Activated CD4-positive, CD25-positive, alpha-beta regulatory T cell treated with anti-CD3 and anti-CD28 coated beads, Interleukin-2, amount 50 U/mL, for 16 hours (primary cell): ENCODE measurements at regions not wholly inside any gene's neighbourhood (a gene's known extent, or its start where the extent isn't known, plus 50 kb on each side); places are given as distances from the start of the nearest gene placed in this dataset.

Experiments used
- DNase-seq: peaks from one replicate; pipeline ENCODE4 v3.0.0-alpha.2; 2020; ENCODE audit warnings: low read depth, low spot score

GRCh38 chr2:120587997-120588336 lies 147.7 kb upstream of the GLI2 start:
- no peak for DNase-seq

DNA sequence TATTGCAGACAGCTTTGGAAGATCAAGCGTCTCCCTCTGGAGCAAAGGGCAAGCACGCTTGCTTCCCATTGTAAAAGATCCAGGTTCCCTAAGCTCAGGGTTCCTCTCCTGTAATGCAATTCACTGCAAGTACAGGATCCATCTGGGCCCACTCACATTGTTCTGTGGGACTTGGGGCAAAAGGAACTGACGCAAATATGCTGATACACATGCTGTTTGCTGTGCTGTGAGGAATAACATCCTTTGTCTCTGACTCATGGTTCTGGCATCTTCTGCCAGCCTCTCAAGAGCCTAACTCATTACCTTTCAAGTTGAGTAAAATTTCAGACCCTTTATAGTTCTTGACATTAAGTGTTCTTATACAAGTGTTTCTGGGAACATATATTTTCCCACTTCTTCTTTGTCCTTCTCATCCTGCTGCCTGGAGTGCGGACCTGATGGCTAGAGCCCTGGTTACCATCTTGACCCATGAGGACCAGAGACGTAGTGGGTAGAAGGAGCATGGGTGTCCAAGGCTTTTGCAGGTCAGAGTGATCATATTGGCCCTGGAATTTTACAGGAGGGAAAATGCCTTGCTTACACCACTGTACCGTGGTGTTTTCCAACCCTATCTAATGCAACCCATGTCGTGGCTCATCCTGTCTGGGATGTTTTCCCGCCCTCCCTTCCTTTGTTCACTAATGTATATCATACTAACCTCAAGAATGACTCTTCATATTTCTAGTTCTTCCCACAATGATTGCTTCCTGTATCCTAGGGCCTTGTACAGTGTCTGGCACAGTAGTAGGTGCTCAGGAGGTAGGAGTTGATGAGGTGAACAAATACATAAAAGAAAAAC lies 145.7 kb upstream of the GLI2 start:
- DNase-seq = no peak

- no peak for DNase-seq
Observed at GRCh38 chr2:120590841-120591240, 144.8 kb upstream of the GLI2 start.

DNA sequence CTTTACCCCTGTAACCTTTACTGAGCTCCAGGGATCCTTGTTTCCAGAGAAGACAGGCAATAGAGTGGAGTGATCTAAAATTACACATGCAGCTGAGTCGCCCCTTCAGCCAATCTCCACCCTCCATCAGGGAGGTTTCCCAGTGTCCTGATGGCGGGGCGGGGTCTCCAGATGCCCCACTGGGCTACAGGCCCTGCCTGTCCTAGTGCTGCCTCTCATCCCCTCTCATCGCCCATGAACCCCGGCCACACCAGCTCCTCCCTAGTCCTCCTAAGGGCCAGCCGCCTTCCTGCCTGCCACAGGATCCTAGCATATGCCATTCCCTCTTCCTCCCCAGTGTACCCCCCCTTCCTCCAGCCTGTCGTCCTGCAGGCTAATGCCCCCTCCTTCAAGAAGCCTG lies 144.1 kb upstream of the GLI2 start:
- no peak for DNase-seq

DNA sequence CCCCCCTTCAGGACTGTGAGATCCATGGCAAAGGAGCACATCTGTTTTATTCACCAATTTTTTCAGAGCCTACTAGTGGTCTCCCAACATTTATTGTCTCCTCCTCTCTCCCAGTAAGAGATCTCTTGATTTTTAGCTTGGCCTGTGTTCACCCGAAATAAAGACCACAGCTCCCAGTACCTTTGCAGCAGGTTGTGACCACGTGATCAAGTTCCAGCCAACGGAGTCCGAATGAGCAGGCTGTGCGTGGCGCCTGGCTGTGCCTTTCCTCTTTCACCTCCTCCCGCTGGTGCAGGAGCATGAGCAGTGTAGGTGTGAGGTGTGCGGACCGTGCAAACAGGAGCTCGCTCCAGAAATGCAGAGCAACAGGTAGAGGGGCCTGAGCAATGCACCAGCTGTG lies 143.6 kb upstream of the GLI2 start:
- DNase-seq = no peak

DNA sequence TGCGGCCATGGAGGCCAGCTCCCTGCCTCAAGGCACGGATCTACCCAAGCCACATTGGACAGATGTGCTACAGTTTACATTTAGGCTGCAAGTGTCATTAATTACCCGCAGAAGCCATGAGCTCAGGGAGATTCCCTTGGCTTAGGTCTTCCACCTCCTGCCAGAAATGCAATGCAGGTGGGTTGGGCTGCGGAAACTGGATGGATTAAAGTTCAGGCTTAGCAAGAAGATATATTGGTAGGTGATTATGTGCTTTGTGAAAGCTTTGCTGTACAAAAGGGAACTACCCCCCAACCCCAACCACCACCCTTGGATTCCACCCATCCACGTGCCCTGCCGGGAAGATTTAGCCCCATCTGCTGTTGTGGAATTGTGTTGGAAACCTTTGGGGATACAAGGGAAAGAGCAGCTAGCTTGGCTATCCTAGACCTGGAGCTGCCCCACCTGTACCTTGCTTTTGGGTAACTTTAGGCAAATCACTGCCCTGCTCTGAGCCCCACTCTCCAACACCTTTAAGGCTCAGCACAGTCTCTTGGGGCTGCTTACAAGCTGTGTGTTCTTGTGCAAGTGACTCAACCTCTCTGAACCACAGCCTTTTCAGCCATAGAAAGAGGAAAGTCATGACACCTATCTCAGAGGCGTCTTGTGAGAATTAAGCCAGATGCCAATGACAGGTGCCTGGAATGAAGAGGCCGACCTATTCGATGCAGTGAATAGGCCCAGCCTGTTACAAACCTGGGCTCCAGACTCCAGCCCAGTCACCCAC lies 141.6 kb upstream of the GLI2 start:
- no peak for DNase-seq

DNA sequence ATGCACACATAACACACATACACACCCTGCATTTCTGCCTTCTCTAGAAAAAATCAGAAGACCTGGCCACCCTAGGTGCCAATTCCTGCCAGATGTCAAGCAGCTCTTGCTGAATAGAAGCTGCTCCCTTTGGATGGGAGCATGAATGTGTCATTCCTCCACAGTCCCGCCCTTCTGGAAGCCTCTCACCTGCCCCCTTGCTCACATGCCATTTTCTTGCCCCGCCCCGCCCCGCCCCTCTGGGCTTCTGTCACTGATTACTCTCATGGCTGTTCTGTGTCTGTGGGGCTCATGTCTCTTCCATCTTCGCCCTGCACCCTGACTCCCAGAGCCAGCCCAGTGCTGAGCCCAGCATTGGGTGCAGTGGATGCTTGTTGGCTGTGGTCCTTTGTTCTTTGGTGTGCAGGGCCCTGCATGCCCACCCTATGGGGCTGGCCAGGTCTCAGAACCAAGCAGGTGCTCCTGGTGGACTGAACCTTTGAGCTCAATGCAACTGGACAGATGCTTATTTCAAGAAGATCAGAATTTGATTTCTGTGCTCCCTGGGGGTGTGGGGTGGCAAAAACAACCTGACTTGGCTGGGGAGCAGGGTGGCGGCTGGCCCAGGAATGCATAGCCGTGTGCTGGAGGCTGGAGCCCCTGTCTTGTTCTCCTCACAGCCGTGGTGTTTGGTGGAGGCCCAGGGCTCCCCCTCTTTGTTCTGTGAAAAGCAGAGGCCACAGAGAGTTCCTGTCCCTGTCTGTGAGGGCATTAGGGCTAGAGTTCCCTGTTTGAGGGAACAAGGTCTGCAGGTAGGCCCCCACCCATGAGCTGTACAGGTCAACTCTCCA lies 140.6 kb upstream of the GLI2 start:
- DNase-seq = no peak

DNA sequence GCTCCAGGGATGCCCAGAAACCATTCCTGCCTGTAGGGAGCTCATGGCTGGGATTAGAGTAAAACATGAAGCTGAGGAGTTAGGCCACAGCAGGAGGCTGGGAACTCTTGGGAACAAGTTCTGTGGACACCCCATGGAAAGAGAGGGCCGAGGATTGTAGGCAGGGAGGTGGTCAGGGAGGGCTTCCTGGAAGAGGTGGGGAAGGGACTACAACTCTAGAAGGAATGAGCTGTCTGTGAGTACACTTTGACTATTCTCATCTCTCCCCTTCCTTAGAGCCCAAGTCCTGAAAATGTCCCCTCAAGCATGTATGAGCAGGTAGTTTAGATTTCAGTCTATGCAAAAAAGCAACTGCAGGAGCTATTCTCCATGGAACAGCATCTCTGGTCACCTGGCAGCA lies 139.9 kb upstream of the GLI2 start:
- DNase-seq = no peak

DNA sequence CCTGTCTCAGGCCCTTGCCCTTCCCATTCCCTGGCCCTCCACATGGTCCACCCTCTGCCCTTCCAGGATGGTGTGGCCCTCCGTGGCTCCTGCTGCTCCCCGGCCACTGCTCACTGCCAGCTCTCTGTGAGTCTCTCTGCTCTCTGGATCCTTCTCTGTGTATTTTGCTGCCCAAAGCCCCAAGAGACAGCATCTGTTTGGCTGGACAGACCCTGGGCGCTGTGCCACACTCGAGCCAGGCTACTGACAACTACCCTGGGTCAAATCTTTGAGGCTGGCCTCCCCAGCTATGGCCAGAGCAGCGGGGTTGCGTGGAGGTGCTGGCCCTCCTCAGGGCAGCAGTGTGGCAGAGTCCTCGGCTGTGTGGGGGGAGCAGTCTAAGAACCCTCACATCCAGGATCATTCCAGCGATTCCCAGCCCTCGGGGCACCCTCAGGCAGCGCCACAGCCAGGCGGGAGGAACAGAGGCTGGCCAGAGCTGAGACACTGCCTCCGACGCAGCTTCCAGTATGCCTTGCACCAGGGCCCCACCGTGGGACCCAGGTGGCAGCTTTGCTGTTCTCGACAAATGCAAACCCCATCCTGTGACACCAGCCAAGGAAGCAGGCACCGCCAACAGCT lies 139.4 kb upstream of the GLI2 start:
- DNase-seq = no peak

DNA sequence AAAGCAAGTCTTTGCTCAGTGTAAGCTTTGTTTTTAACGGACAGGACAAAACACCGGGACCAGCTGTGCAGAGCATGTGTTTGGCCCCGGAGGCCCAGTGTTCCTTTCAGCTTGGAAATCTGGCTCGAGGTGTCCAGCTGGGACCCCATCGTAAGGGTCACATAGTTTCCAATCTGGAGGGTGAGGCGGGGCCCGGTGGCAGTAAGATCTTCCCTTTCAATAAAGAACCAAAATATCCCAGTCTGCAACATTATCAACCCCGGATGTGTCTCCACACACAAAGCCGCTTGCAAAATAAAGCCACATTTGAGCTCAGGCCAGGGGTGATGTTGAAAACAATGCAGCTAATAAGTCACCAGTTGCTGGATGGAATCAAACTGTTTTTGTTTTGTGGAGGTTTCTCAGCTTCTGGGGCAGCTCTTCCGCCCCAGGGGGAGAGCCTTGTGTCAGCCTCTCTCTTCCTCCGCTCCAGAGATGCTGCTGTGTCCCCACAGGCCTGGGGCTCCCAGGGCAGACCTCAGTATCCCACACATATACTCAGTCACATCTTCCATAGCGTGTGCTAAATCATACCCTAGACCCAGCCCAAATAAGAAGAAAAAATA lies 138.6 kb upstream of the GLI2 start:
- DNase-seq = no peak

GRCh38 chr2:120597595-120598193 lies 138.0 kb upstream of the GLI2 start:
- DNase-seq = no peak

DNA sequence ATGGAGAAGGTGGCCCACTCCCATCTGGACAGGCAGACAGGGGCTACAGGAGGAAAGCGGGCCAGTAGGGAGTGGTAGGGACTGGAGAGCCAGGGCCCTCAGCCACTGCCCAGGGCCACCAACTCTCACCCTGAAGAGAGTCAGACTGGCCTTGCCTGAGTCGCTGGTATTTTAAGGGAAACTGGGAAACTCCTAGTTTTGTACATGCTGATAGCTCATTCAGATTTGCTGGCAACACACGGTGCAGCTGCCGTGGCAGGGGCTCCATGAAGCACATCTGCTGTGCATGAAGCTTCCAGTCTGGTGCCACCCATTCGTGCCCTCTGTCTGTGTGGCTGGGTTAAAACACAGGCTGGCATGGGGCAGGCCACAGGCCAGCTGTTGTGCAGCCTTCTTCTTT lies 137.3 kb upstream of the GLI2 start:
- DNase-seq = no peak

- no peak for DNase-seq
Observed at GRCh38 chr2:120599072-120599471, 136.6 kb upstream of the GLI2 start.

- DNase-seq = no peak
Observed at GRCh38 chr2:120599656-120600055, 136.0 kb upstream of the GLI2 start.

GRCh38 chr2:120600335-120600734 lies 135.3 kb upstream of the GLI2 start:
- DNase-seq = no peak

- DNase-seq = no peak
Observed at GRCh38 chr2:120600786-120601185, 134.9 kb upstream of the GLI2 start.

DNA sequence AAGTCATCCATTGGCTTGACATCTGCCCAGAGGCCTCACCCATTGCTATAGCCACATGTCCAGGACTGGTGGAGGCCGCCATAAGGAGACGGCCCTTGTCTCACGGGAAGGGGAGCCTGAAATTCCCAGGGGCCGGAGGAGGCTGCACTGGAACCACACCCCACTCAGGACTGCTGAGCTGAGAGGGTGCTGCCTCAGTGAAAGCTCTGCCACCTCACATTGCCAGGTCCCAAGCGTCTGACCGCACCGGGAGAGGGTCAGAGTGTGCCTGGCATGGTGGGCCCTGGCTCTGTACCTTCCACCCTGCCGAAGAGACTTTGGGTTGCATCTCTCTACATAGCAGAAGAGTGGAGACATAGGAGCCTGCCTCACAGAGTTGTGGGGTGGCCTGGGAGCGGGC lies 134.1 kb upstream of the GLI2 start:
- no peak for DNase-seq

- DNase-seq = no peak
Observed at GRCh38 chr2:120602251-120602650, 133.4 kb upstream of the GLI2 start.

GRCh38 chr2:120604767-120605166 lies 130.9 kb upstream of the GLI2 start:
- no peak for DNase-seq

DNA sequence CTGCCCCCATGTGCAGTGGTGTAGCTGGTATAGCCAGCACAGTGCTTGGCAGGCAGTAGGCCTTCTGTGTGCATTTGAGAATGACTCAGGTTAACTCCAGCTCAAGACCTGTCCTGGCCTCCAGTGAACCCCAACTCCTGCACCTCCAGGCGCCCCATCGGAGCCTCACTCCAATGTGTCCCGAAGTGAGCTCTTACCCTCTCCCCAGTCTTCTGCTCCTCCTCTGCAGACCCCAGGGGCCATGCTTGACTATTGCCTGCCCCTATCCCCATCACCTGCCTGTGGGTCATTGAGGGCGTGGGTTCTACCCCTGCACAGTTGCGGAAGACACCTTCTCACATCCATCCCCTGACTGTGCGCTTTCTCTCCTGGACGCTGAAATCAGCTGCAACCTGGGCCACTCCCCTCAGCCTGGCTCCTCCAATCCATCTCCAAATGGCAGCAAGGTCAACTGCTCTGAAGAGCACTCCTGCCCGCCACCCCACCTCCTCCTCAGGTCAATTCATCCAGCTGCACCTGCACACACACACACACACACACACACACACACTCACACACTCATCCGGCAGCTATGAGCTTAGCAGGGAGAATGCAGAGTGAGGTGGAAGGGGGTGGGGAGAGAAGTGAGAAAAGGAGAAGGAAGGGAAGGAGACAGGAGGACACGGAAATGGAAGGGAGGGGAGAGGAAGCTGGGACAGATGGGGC lies 130.3 kb upstream of the GLI2 start:
- no peak for DNase-seq
